ENCODE measurements at regions not wholly inside any gene's neighbourhood (a gene's known extent, or its start where the extent isn't known, plus 50 kb on each side); places are given as distances from the start of the nearest gene placed in this dataset.

DNA sequence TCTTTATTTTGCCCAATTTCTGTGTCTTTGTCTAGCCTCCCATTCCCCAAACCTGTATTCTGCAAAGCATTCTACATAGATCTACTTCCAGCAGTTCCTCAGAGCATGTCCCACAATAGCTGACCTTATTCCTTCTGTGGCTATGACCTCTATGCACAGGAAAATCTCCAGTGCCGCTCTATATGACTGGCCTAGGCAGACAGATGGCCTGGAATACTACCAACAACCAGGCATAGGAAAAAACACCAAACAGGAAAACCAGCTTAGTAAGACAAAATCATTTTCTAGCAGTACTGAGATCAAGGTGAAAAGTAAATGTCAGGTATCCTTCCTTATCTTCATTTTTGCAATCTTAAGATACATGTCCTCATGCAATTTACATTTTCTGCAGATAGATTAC lies 1115.0 kb downstream of the IGSF11 start:
- intact Hi-C loops (cut with micrococcal nuclease; ENCODE audit: unreplicated experiment): no loop called here
- no peak overlapping the region for H2AFZ ChIP-seq
- H3K79me2 ChIP-seq (ENCODE audit: low read depth): no peaks in the 10 kb centered on the region
- H3F3A ChIP-seq (ENCODE audit: insufficient read depth, low read depth): no peaks in the 10 kb centered on the region
- no peak overlapping the region for H3K4me3 ChIP-seq
- H3K9me2 ChIP-seq (ENCODE audit: insufficient read depth): 0 out of 2 replicates have a peak, but pooled peaks cover 3% of the 10 kb centered on the region
- no peak for DNase-seq
- H3K4me1 ChIP-seq (replicated peaks; ENCODE audit: insufficient read depth): no peaks in the 10 kb centered on the region
- H3K9me3 ChIP-seq (ENCODE audit: insufficient read depth, low read depth): no peaks in the 10 kb centered on the region
- POLR2A ChIA-PET (ENCODE audit: unreplicated experiment): no interaction called here
- H3K27ac ChIP-seq: no peak overlapping the region
- BruUV-seq (replicated peaks): no TSS peak
- no peaks in the 10 kb centered on the region for H3K36me3 ChIP-seq (ENCODE audit: low read depth)
- no peak overlapping the region for H3K4me2 ChIP-seq
- TF ChIP-seq EZH2 (IDR thresholded peaks at IDR 0.05; ENCODE audit: low read depth): no peak
- TF ChIP-seq, protein P1, sequence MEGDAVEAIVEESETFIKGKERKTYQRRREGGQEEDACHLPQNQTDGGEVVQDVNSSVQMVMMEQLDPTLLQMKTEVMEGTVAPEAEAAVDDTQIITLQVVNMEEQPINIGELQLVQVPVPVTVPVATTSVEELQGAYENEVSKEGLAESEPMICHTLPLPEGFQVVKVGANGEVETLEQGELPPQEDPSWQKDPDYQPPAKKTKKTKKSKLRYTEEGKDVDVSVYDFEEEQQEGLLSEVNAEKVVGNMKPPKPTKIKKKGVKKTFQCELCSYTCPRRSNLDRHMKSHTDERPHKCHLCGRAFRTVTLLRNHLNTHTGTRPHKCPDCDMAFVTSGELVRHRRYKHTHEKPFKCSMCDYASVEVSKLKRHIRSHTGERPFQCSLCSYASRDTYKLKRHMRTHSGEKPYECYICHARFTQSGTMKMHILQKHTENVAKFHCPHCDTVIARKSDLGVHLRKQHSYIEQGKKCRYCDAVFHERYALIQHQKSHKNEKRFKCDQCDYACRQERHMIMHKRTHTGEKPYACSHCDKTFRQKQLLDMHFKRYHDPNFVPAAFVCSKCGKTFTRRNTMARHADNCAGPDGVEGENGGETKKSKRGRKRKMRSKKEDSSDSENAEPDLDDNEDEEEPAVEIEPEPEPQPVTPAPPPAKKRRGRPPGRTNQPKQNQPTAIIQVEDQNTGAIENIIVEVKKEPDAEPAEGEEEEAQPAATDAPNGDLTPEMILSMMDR (conservative IDR thresholded peaks at IDR 0.05): no peak
- H4K20me1 ChIP-seq (ENCODE audit: insufficient read depth): no peaks in the 10 kb centered on the region
- no peaks in the 10 kb centered on the region for H3K27me3 ChIP-seq (ENCODE audit: insufficient read depth, low read depth)
- CTCF ChIA-PET: no interaction called here

- DNase-seq: no peak
- Histone ChIP-seq H3F3A (ENCODE audit: insufficient read depth, low read depth) (no peaks in the 10 kb centered on the region), H3K27me3 (ENCODE audit: insufficient read depth, low read depth) (no peaks in the 10 kb centered on the region), H3K27ac (no peak overlapping the region), H4K20me1 (ENCODE audit: insufficient read depth) (no peaks in the 10 kb centered on the region), H3K9me2 (ENCODE audit: insufficient read depth) (0 out of 2 replicates have a peak, but pooled peaks cover 3% of the 10 kb centered on the region), H3K79me2 (ENCODE audit: low read depth) (no peaks in the 10 kb centered on the region), H2AFZ (no peak overlapping the region), H3K4me1 (replicated peaks; ENCODE audit: insufficient read depth) (no peaks in the 10 kb centered on the region), H3K9me3 (ENCODE audit: insufficient read depth, low read depth) (no peaks in the 10 kb centered on the region), H3K36me3 (ENCODE audit: low read depth) (no peaks in the 10 kb centered on the region), H3K4me3 (no peak overlapping the region), H3K4me2 (no peak overlapping the region)
- TF ChIP-seq, protein P1 (conservative IDR thresholded peaks at IDR 0.05): no peak
- ChIA-PET CTCF (no interaction called here), POLR2A (ENCODE audit: unreplicated experiment) (no interaction called here)
- intact Hi-C loops (cut with micrococcal nuclease; ENCODE audit: unreplicated experiment): no loop called here
- BruUV-seq (replicated peaks): no TSS peak
Measured at GRCh38 chr3:117920253-117920898, 1114.3 kb downstream of the IGSF11 start.

GRCh38 chr3:117921411-117921810 lies 1113.2 kb downstream of the IGSF11 start:
- Histone ChIP-seq H3K9me3 (ENCODE audit: insufficient read depth, low read depth) (no peaks in the 10 kb centered on the region), H3K4me1 (replicated peaks; ENCODE audit: insufficient read depth) (no peaks in the 10 kb centered on the region), H3K4me3 (no peak overlapping the region), H3K9me2 (ENCODE audit: insufficient read depth) (0 out of 2 replicates have a peak, but pooled peaks cover 3% of the 10 kb centered on the region), H3K27ac (no peak overlapping the region), H4K20me1 (ENCODE audit: insufficient read depth) (no peaks in the 10 kb centered on the region), H3K79me2 (ENCODE audit: low read depth) (no peaks in the 10 kb centered on the region), H3F3A (ENCODE audit: insufficient read depth, low read depth) (no peaks in the 10 kb centered on the region), H2AFZ (no peak overlapping the region), H3K36me3 (ENCODE audit: low read depth) (no peaks in the 10 kb centered on the region), H3K27me3 (ENCODE audit: insufficient read depth, low read depth) (no peaks in the 10 kb centered on the region), H3K4me2 (no peak overlapping the region)
- ChIA-PET CTCF (no interaction called here), POLR2A (ENCODE audit: unreplicated experiment) (no interaction called here)
- no peak for DNase-seq
- TF ChIP-seq EZH2 (IDR thresholded peaks at IDR 0.05; ENCODE audit: low read depth): no peak
- TF ChIP-seq, protein P1 (conservative IDR thresholded peaks at IDR 0.05): no peak
- BruUV-seq (replicated peaks): no TSS peak
- intact Hi-C loops (cut with micrococcal nuclease; ENCODE audit: unreplicated experiment): no loop called here

All from PC-9 (cell line).